ENCODE measurements at regions not wholly inside any gene's neighbourhood (a gene's known extent, or its start where the extent isn't known, plus 50 kb on each side); places are given as distances from the start of the nearest gene placed in this dataset.

DNA sequence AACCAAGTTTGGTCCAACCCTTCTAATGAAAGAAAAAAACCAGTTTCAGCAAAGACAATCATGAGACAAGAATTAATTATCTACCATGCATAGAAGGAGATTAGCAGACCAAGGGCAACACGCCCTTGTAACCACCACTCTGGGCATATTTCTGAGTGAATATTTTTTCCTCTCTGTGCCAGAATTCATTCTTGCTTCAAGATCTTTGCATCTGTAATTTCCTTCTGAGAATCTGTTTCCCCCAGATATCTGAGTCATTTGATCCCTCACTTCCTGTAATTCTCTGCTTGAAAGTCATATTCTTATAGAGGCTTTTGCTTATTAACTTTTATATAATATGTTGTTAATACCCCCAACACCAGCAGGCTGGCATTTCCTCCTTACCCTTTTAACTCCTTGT is 243.7 kb downstream of the SLC16A7 start:
- DNase-seq: peak; percentile 5

DNA sequence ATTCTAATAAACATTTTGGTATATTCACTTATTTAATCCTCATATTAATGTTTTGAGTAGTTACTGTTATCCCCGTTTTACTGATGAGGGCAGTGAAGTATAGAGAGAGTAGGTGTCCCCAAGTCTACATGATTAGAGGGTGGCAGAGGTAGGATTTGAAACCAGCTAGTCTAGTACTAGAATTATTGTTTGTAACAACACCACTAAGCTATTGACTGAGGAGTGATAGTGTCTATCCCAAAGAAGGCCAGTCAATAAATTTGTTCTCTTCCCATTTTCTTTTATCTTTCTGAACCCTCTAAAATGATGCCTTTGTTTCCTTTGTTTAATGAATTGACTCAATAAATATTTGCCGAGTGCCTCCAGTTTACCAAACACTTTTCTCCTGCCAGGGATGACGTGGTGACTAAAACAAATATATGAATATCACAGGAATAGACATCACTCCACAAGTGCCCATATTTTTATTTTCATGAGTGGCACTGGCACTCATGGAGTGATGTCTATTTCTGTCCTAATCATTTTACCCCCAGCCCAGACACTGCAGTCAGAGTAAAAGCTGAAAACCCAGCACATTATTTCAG is 247.5 kb downstream of the SLC16A7 start:
- no peak for DNase-seq

DNA sequence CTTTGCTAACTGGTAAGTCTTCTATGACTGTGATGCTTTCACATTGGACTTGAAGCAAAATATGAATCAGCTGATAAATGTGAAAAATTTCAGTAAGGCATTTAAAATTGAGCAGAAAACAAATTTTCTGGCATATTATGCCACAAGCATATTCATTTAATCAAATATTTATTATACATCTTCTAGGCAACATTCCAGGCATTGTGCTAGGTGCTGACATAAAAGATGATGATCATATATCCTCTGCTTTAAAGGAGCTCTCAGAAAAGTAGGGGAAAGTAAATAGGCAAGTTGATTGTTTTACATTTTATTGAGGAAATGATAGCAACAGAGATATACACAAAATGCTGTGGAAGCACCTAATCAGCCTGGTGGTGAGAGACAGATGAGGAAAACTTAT is 248.9 kb downstream of the SLC16A7 start:
- DNase-seq: no peak

DNA sequence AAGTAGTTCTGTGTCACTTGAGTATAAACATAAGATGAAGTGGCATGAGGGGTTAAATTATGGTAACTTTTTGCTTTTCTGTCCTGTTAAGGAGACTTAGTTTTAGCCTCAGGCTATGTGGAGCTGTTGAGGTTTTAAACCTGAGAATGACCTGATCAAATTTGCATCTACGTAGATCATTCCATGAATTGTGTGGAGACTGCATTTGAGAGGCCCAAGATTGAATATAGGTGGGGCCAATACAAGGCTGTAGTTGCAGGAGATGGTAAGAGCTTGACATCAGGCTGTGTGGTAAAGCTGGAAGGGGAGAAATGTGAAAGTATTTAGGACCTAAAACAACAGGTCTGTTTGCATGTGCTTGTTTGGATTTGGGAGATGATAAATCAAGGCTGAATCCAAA is 249.5 kb downstream of the SLC16A7 start:
- no peak for DNase-seq

DNA sequence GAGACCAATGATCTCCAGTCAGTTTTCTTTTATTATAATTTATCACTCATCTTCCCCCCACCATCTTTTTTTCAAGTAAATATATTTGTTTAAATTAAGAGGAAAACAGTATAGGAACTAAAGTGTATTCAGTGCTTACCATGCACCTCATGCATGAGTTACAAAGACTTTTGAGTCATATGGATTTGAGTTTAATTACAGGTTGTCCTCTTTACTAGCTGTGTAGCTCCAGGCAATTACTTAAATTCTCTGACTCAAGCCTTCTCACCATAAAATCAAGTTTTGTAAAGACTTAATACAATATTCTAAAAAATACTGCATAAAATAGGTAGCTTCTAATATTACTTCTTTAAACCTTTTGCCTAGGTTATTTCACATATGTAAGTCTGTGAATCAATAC is 251.3 kb downstream of the SLC16A7 start:
- DNase-seq: no peak

DNA sequence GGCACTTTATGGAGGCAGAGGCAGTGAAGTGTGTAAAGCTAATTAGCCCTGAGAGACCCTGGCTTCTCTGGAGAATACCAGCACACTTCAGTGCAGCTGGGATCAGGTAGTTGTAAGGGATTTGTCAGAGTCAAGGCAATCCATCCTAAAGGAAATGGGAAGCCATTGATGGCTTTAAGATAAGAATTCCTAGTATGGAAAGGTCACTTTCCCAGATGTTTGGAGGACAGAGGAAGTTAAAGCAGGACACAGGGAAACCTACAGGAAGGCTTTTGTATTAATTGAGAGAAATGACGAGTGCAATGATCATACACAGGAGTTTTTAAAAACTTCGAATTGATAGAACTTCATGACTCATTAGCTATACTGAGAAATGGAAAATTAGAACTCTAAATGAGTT is 254.4 kb downstream of the SLC16A7 start:
- no peak for DNase-seq

DNA sequence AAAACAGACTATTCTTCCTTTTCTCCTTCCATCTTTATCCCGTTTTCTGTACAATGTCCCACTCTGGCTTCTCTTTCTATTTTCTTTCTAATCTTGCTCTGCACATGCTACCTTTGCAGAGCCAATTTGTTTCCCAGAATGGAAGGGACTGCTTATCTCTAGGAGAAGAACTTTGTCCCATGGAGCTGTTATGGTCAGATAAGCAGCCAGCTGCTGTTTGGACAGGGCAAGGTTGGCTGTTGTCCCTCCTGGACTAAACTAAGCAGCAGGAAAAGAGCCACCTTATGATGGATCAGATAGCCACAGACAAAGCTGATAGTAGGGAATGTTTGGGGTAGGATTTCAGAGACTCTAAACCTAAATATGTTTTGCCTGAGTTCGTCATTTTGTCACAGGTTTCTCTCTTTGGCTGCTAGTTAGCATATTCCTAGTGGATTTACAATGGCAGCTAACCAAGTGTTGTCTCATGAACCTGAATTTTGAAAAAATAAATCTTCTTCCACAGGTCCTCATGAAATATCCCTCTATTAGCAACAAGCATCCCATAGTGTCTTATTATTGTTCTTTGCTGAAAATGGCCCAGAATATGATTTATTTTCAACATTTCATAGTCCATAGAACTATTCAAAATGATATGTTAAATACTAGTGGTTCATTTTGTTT is 262.8 kb downstream of the SLC16A7 start:
- no peak for DNase-seq

DNA sequence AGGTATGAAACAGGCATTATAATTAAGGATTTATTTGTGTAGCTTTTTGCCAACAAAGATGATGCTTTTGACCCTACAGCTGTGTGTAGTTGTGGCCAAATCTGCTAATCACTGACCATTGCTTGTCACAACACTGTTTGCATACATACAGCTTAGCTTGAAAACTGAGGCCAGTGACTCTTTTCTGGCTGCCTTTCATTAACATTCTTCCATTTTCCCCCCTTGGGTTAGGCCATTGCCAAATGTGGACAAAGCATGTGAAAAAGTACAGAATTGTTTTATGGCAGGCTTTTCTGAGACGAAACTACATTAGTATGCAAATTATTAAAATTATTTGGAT is 263.3 kb downstream of the SLC16A7 start:
- DNase-seq: no peak

DNA sequence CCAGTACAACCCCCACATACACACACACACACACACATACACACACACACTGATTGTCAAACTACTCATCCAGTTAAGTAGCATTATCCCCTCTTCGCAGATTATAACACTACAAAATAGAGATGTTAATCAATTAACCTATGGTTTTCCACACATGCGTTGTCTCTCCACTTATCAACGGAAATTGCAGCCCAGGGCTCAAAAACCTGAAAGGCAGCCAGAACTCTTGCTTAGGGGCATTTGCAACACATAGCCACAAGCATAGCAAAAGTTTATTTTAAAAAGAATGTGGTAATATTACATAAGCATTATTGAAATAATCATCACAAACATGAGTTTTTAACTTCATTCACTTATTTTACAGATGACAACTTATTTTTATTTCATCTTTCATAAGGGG is 265.8 kb downstream of the SLC16A7 start:
- DNase-seq: no peak

DNA sequence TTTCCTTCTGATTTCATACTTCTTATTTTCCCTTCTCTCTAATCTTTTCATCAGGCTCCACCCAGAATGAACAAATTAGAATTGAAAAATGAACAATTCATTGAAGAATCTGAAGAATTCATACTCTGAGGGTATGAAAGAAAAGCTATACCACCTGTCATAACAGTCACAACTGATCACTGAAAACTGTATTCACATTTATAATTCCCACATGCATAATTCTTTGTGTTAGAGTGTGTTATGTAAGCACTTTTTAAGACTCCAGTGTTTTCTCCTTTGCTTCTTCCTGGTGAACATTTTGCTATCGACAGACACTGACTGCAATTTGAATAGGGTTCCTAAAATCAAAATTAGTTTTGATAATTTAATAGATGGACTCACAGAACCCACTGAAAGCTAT is 271.2 kb downstream of the SLC16A7 start:
- DNase-seq: no peak

DNA sequence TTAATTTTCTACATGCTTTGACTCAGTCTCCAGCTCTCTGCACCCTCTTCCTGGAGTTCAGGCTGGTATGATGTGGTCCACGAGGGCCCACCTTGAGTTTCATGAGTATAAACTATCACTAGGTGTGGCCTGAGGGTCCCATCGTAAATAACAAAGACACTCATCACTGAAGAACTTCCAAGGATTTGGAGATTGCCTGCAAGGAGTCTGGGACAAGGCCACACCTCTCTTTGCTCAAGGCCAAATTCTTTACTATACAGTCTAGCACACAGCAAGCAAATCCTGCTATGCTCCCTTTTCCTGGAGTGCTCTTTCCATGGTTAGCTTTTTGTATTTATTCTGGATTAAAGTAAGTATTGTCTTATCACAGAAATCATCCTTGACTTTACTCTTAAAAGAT is 271.9 kb downstream of the SLC16A7 start:
- DNase-seq: no peak

DNA sequence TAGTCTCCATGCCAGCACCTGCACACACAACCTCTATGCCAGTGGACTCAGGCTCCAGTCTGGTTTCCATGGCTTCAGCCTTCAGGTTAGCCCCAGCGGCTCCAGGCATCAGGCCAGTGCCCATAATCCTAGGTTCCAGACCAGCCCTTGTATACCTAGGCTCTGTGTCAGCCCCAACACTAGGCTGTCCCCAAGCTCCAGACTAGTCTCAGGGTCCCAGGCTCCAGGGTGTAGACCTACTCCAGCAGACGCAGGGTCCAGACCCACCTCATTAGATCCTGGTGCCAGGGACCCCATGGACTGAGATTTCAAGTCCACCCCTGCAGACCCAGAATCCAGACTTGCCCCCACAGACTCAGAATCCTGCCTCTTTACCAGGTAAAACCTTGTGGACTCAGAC is 275.9 kb downstream of the SLC16A7 start:
- no peak for DNase-seq

DNA sequence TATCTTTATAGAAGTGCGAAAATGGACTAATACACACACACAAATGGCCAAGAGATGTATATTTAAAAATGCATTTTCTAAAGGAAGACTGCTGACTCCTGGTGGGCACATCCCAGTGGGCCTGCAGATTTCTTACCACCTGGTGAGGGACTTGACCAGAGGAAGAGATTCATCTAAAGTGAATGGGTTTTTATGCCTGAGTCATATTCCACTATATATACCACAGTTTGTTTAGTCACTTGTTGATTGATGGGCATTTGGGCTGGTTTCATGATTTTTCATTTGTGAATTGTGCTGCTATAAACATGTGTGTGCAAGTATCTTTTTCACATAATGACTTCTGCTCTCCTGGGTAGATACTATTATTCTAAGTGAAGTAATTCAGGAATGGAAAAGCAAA is 277.3 kb downstream of the SLC16A7 start:
- no peak for DNase-seq

DNA sequence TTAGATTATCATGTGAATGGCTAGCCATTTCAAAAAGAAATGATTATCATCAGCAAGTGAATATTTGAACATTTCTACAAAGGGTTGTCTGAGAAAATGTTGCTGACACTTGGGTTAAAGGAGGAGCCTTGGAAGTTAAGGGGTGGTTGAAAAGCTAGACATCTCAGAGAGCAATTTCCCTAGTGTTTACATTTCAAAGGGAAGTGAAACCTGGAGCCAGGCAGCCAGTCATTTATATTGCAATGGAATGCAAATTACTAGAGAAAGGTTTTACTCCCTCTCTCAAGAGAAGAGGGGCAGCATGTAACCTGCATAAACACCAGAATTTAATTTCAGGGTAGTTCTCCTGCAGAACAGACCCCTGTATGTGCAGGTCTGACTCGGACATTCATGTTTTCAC is 279.0 kb downstream of the SLC16A7 start:
- no peak for DNase-seq

DNA sequence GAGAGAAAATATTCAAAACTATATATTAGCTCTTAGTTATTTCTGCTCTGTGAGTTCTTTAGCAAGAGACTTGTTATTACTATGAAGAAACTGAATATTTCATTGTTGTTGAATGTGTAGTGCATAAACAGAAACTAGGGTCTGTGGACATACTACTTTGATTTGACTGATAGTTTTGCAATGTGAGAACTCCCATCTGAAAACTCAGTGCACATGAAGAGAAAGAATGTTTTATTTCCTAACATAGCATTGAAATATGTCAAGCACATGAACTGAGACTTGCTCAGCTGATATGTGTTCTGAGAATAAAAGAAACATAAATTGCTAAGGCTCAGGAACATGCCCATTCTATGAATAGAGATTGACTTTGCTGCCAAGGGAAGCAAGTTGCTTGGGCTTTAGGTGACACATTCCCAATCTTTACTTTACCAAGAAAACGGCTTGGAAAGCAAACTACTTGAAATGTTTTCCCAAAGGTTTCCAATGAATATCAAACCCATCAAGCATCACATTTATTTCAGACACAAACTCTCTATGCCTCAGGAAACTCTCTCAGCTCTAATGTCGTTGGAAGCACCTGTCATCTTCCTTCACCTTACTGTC is 290.4 kb downstream of the SLC16A7 start:
- DNase-seq: peak; percentile 67

DNA sequence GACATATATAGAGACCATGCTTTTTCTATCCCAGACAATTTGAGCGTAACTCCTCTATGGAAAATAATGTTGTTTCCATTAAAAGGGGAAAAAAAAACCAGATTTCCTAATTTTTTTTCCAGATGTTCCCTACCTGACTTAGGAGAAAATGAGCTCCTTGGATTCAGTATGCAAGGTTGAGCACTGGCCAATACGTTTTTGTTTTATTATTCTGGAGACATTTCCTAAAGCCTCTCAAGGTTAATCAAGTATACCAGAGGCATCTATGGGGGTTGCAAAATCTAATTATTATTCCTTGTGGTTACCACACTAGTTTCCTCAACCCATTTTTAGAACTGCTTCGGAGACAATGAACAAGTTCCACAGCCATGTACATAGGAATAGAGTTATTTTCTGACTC is 291.3 kb downstream of the SLC16A7 start:
- DNase-seq: no peak

DNA sequence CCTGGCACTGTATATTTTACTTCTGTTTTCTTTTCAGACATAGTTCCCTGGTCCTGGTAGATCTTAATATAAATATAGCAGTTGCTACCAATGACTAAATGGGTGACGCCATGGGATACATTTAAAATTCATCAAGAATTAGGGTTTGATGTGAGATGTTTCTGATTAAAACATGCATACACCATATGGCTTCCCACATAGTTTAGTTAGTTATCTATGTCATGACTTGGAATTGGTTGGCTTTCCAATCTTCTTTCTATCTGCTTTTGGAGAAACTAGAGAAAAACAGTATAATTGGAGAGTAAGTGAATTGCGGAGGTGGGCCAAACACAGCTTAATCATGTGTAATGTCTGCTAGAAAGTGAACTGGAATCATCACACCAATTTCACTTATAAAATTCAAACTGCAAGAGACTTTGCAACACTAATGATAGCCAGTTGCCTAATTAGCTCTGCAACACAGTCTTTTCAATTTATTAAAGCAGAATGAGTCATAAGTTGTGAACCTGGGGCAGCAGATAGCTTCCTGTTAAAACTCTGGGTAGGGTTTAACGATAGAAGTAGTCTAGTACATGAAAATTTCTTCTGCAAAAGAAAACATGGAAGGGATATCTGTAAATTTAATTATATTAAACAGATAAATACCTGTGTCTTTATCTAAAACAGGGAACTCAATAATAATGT is 295.2 kb downstream of the SLC16A7 start:
- DNase-seq: peak; percentile 55

DNA sequence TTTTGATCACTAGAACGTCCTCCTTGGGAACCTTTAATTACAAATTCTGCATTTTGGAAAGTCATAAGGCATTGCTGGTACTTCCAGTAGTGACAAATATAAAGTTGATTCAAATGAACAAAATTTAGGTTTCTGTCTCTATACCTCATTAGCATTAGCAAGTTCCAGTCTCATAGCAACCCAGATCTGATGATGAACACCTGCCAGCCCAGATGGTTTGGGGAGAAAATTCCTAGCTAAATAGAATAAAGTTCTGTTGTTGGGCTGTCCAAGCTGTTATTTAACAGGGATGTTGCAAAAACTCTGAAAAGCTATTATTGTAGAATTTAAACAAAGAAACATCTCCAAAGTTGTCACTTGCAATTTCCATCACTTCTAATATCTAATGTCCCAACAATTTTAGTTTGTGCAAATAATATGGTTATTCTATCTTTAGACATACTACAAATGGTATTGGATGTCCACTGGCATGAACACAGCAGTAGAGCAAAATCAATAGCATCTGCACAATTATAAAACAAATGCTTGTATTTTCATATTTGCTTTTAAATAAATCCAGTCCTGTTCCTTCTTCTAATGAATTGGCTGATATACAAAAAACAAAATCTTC is 299.4 kb downstream of the SLC16A7 start:
- peak; percentile 33 for DNase-seq

DNA sequence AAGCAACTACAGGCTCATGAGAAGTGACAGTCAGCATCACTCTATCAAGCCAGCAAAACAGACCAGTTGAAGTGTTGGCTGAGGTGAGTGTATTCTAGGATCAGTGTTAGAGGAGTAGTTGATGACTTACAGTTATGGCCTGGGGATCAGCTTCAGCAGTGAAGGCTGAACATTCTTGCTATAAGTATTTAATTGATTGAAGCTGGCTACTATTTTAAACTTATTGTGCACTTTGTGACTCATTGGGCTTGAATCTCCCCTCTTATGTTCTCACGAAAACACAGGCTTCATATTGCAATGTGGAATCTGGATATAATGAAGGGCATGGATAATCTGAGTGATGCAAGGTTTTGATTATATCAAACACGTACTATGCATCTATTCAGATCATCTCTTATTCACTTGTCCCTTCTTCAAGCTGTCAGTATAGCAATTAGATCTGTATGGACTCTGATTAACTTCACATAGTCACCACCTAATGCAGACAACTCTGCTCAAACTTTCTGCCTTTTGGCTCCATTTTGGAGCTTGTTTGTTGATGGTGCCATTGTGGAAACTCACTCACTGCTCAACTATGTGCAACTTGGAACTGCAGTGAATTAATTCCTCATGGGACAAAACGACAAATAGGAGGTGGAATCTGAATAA is 309.2 kb downstream of the SLC16A7 start:
- DNase-seq: peak; percentile 94

DNA sequence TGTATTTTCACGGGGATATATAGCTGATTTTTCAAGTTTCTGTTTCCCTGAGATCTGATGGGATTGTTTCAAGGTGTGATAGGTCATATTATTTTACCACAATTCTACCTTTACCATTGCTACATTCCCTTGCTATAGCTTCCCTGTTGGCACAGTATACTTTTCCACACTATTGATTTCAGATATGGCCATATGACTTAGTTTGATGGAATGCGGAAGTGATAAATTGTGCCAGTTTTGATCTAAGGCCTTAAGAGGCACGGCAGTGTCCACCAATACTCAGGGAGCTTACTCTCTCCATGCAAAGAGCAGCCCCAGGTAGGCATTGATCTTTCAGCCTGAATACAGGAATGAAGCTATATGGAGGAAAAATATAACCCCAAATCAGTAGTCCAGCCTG is 315.7 kb downstream of the SLC16A7 start:
- DNase-seq: no peak

DNA sequence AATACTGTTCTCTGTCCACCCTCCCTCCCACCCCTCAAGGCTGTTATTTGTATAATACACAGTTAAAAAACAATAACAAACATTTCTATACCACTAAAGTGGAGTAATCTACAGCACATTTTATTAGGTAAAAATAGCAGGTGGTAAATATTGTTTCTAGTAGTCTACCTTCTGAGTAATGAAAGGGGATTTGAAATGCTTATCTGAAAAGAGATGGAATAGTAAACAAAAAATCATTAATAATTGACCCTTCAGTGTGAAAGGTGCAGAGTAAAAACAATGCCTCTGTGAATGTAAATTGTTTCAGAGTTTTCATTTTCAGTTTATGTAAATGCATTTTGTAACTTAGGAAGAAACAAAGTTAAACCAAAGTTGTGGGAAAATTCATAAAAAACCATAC is 321.2 kb downstream of the SLC16A7 start:
- DNase-seq: no peak

DNA sequence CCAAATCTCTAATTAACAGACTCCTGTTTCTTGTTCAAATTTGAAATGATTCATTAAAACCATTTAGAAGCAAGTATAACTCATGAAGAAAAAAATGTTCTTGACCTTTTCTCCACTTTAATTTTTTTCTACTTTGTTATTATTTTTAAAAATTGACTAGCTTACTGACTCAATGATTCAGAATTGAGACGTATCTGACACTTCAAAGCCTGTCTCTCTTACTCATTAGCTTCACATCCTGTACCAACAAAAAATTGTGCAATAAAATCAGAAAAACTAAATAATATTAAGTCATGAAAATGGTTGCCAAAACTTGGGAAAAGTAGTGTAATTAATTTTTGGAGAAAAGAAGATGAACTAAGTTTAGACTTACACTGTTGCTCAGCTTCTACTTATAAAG is 331.2 kb downstream of the SLC16A7 start:
- no peak for DNase-seq

DNA sequence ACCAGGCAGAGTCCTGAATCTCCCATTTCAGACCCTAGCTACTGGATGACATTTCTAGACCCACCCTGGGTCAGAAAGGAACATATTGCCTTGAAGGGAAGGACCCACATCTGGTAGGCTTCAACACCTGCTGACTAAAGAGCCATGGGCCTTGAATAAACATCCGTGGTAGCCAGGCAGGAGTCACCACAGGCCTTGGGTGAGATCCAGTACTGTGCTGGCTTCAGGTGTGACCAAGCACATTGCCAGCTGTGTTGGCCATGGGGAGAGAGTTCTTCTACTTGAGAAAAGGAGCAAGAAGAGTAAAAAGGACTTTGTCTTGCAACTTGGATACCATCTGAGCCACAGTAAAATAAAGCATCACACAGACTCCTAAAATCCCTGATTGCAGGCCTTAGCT is 332.6 kb downstream of the SLC16A7 start:
- no peak for DNase-seq

All from skin of body (tissue), 1 donor.